Esophagus muscularis mucosa (tissue), 4 donors: ENCODE measurements at regions not wholly inside any gene's neighbourhood (a gene's known extent, or its start where the extent isn't known, plus 50 kb on each side); places are given as distances from the start of the nearest gene placed in this dataset.

Experiments
- CTCF ChIP-seq, 3 experiments: fragments of 200-600 bp in 2 of 3; fragments of 450-650 bp in 1 of 3; sonication (generic) in 2 of 3; IDR thresholded peaks; one replicate each; pipeline ENCODE4 v1.5.1; 2017 to 2019; ENCODE audit warnings: antibody characterized with exemption in 3 of 3, mild to moderate bottlenecking in 2 of 3, moderate library complexity in 1 of 3
- EP300 ChIP-seq: sonication (generic); formaldehyde crosslinking; IDR thresholded peaks from one replicate; pipeline ENCODE4 v1.6.1; 2017; ENCODE audit warnings: antibody characterized with exemption
- POLR2A ChIP-seq: fragments of 450-650 bp; IDR thresholded peaks from one replicate; pipeline ENCODE4 v1.6.1; 2017; ENCODE audit warnings: antibody characterized with exemption, moderate library complexity, mild to moderate bottlenecking, low read depth
- POLR2AphosphoS5 ChIP-seq, 2 donors: sonication (generic); formaldehyde crosslinking; IDR thresholded peaks; one replicate each; pipeline ENCODE4 v1.6.1; 2017; ENCODE audit warnings: antibody characterized with exemption in 2 of 2

- TF ChIP-seq CTCF (IDR thresholded peaks at IDR 0.05) = no peak
- TF ChIP-seq POLR2A = no peak
- peak in 1 of 2 donors; percentile 37 for TF ChIP-seq POLR2AphosphoS5 (IDR thresholded peaks at IDR 0.05)
- TF ChIP-seq EP300 = no peak
These were observed 320.5 kb upstream of the CD180 start for GRCh38 chr5:67516948-67517565.
